ENCODE measurements at regions not wholly inside any gene's neighbourhood (a gene's known extent, or its start where the extent isn't known, plus 50 kb on each side); places are given as distances from the start of the nearest gene placed in this dataset.

DNA sequence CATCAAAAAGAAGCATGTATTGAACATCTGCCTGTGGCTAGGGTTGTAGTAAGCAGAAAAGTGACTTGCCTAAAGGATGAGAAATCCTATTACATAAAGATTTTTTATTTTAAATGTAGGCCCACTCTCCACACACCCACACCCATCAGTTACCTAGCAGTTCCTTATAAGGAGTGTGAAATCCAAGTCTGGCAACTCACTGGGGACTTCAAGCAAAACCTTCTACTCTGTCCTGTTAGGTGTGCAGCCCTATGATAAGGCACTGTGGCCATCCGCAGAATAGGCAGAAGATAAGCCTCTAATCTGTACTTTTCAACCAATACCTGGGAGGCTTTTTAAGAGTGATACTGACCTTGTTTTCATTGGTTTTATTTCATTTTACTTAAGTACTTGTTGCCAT lies 52.7 kb upstream of the TJP1 start:
- no peak for ATAC-seq
- H2AFZ ChIP-seq (ENCODE audit: low read length), result no peak overlapping the region
- ChIA-PET POLR2A (no interaction called here), CTCF (ENCODE audit: low intra/inter-chr PET ratio, low total read pairs) (no interaction called here)
- H3K79me2 ChIP-seq (ENCODE audit: insufficient read depth, low read length), result no peaks in the 10 kb centered on the region
- no peak overlapping the region for H3K4me2 ChIP-seq (ENCODE audit: low read depth, low read length)
- H3K4me1 ChIP-seq (ENCODE audit: insufficient read depth, low read length), result no peaks in the 10 kb centered on the region
- H3K27ac ChIP-seq (ENCODE audit: extremely low read length, insufficient read depth, low read length), result no peak overlapping the region
- H3K36me3 ChIP-seq (replicated peaks in 1 of 2; ENCODE audit: control insufficient read depth in 1 of 2, insufficient read depth in 2 of 2, low read length in 2 of 2), result no peaks in the 10 kb centered on the region
- H3K9ac ChIP-seq (ENCODE audit: insufficient read depth, low read depth, low read length), result no peak overlapping the region
- H3K4me3 ChIP-seq (replicated peaks in 1 of 3; ENCODE audit: insufficient read depth in 1 of 3, low read depth in 2 of 3, low read length in 3 of 3), result no peak overlapping the region
- intact Hi-C loops (cut with micrococcal nuclease; ENCODE audit: unreplicated experiment), result no loop called here
- no peaks in the 10 kb centered on the region; the same call in 1 of the 2 replicates for H4K20me1 ChIP-seq (ENCODE audit: insufficient read depth, low read length)
- no peaks in the 10 kb centered on the region for H3K9me3 ChIP-seq (ENCODE audit: low read length)
- no peak for FAIRE-seq
- BruUV-seq (replicated peaks), result no TSS peak
- no peak for DNase-seq (ENCODE audit: low spot score)
- WGBS (ENCODE audit: low lambda C conversion rate), result 50% methylated on average over 1 of the region's 1 CpG
- in situ Hi-C loops (cut with HindIII; ENCODE audit: extremely low pct_ligation_motif_present, low pct_unique_long_range_greater_than_20kb), result no loop called here
- peaks cover 1 to 23% of the 10 kb centered on the region in 2 experiments; a peak in 3 of 5 replicates for H3K27me3 ChIP-seq (ENCODE audit: control insufficient read depth in 1 of 2, insufficient read depth in 2 of 2, low read length in 2 of 2)
- TF ChIP-seq, protein P1, sequence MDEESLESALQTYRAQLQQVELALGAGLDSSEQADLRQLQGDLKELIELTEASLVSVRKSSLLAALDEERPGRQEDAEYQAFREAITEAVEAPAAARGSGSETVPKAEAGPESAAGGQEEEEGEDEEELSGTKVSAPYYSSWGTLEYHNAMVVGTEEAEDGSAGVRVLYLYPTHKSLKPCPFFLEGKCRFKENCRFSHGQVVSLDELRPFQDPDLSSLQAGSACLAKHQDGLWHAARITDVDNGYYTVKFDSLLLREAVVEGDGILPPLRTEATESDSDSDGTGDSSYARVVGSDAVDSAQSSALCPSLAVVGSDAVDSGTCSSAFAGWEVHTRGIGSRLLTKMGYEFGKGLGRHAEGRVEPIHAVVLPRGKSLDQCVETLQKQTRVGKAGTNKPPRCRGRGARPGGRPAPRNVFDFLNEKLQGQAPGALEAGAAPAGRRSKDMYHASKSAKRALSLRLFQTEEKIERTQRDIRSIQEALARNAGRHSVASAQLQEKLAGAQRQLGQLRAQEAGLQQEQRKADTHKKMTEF (CRISPR knock-in tag; IDR thresholded peaks at IDR 0.05), result no peak
- TF ChIP-seq ZNF777 (CRISPR knock-in tag; IDR thresholded peaks at IDR 0.05) (no peak), RNF2 (conservative IDR thresholded peaks at IDR 0.05; ENCODE audit: low read depth) (no peak), ZNF564 (CRISPR knock-in tag; IDR thresholded peaks at IDR 0.05) (no peak), SIX1 (CRISPR knock-in tag; IDR thresholded peaks at IDR 0.05; ENCODE audit: borderline replicate concordance) (no peak), KDM1A (CRISPR knock-in tag; IDR thresholded peaks at IDR 0.05) (no peak), ZNF878 (CRISPR knock-in tag; IDR thresholded peaks at IDR 0.05) (no peak), THYN1 (CRISPR knock-in tag; IDR thresholded peaks at IDR 0.05; ENCODE audit: borderline replicate concordance, low read depth) (no peak), ZC3H4 (CRISPR knock-in tag; IDR thresholded peaks at IDR 0.05; ENCODE audit: borderline replicate concordance) (no peak), ZNF264 (CRISPR knock-in tag; IDR thresholded peaks at IDR 0.05) (no peak)
- TF ChIP-seq, protein P2, sequence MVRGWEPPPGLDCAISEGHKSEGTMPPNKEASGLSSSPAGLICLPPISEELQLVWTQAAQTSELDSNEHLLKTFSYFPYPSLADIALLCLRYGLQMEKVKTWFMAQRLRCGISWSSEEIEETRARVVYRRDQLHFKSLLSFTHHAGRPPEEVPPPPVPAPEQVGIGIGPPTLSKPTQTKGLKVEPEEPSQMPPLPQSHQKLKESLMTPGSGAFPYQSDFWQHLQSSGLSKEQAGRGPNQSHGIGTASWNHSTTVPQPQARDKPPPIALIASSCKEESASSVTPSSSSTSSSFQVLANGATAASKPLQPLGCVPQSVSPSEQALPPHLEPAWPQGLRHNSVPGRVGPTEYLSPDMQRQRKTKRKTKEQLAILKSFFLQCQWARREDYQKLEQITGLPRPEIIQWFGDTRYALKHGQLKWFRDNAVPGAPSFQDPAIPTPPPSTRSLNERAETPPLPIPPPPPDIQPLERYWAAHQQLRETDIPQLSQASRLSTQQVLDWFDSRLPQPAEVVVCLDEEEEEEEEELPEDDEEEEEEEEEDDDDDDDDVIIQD (CRISPR knock-in tag; IDR thresholded peaks at IDR 0.05; ENCODE audit: low read depth), result no peak
- TF ChIP-seq, protein P3, sequence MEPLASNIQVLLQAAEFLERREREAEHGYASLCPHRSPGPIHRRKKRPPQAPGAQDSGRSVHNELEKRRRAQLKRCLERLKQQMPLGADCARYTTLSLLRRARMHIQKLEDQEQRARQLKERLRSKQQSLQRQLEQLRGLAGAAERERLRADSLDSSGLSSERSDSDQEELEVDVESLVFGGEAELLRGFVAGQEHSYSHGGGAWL (CRISPR knock-in tag; IDR thresholded peaks at IDR 0.05), result no peak
- TF ChIP-seq, protein P4, sequence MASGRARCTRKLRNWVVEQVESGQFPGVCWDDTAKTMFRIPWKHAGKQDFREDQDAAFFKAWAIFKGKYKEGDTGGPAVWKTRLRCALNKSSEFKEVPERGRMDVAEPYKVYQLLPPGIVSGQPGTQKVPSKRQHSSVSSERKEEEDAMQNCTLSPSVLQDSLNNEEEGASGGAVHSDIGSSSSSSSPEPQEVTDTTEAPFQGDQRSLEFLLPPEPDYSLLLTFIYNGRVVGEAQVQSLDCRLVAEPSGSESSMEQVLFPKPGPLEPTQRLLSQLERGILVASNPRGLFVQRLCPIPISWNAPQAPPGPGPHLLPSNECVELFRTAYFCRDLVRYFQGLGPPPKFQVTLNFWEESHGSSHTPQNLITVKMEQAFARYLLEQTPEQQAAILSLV (CRISPR knock-in tag; IDR thresholded peaks at IDR 0.05; ENCODE audit: borderline replicate concordance), result no peak
- TF ChIP-seq, protein P5, sequence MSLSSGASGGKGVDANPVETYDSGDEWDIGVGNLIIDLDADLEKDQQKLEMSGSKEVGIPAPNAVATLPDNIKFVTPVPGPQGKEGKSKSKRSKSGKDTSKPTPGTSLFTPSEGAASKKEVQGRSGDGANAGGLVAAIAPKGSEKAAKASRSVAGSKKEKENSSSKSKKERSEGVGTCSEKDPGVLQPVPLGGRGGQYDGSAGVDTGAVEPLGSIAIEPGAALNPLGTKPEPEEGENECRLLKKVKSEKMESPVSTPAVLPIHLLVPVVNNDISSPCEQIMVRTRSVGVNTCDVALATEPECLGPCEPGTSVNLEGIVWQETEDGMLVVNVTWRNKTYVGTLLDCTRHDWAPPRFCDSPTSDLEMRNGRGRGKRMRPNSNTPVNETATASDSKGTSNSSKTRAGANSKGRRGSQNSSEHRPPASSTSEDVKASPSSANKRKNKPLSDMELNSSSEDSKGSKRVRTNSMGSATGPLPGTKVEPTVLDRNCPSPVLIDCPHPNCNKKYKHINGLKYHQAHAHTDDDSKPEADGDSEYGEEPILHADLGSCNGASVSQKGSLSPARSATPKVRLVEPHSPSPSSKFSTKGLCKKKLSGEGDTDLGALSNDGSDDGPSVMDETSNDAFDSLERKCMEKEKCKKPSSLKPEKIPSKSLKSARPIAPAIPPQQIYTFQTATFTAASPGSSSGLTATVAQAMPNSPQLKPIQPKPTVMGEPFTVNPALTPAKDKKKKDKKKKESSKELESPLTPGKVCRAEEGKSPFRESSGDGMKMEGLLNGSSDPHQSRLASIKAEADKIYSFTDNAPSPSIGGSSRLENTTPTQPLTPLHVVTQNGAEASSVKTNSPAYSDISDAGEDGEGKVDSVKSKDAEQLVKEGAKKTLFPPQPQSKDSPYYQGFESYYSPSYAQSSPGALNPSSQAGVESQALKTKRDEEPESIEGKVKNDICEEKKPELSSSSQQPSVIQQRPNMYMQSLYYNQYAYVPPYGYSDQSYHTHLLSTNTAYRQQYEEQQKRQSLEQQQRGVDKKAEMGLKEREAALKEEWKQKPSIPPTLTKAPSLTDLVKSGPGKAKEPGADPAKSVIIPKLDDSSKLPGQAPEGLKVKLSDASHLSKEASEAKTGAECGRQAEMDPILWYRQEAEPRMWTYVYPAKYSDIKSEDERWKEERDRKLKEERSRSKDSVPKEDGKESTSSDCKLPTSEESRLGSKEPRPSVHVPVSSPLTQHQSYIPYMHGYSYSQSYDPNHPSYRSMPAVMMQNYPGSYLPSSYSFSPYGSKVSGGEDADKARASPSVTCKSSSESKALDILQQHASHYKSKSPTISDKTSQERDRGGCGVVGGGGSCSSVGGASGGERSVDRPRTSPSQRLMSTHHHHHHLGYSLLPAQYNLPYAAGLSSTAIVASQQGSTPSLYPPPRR (CRISPR knock-in tag; IDR thresholded peaks at IDR 0.05; ENCODE audit: borderline replicate concordance), result no peak
